GM12865 (cell line): ENCODE measurements at regions not wholly inside any gene's neighbourhood (a gene's known extent, or its start where the extent isn't known, plus 50 kb on each side); places are given as distances from the start of the nearest gene placed in this dataset.

ENCODE experiments used
- DNase-seq: peaks from one replicate; pipeline ENCODE4 v3.0.0; 2010; ENCODE audit warnings: low read depth
- H3K4me3 ChIP-seq: 2 replicates; pipeline ENCODE4 v1.5.1; 2011; ENCODE audit warnings: mild to moderate bottlenecking, low read depth, low read length, control low read depth
- CTCF ChIP-seq: IDR thresholded peaks from 2 replicates; pipeline ENCODE4 v1.5.1; 2011; ENCODE audit warnings: low read length, control low read depth, low read depth, inconsistent platforms; ENCODE audit not compliant: insufficient read depth; ENCODE audit errors: missing control alignments

GRCh38 chr13:104132849-104133248 lies 1066.6 kb upstream of the SLC10A2 start:
- no peak for DNase-seq
- TF ChIP-seq CTCF: no peak
- H3K4me3 ChIP-seq: no peak overlapping the region

- DNase-seq: no peak
- TF ChIP-seq CTCF: no peak
- no peak overlapping the region for H3K4me3 ChIP-seq
Measured at GRCh38 chr13:104114101-104114500, 1047.9 kb upstream of the SLC10A2 start.

GRCh38 chr13:104111031-104111430 lies 1044.8 kb upstream of the SLC10A2 start:
- no peak overlapping the region for H3K4me3 ChIP-seq

GRCh38 chr13:104106705-104107393 lies 1040.6 kb upstream of the SLC10A2 start:
- TF ChIP-seq CTCF: no peak
- no peak for DNase-seq
- no peak overlapping the region for H3K4me3 ChIP-seq

More at GRCh38 chr13:104111031-104111430, 1044.8 kb upstream of the SLC10A2 start:
- DNase-seq: no peak
- no peak for TF ChIP-seq CTCF

GRCh38 chr13:104105418-104106355 lies 1039.5 kb upstream of the SLC10A2 start:
- no peak for TF ChIP-seq CTCF
- DNase-seq: no peak

GRCh38 chr13:104099750-104100149 lies 1033.5 kb upstream of the SLC10A2 start:
- H3K4me3 ChIP-seq: no peak overlapping the region
- TF ChIP-seq CTCF: no peak
- DNase-seq: no peak

More at GRCh38 chr13:104105418-104106355, 1039.5 kb upstream of the SLC10A2 start:
- H3K4me3 ChIP-seq: no peak overlapping the region
